ENCODE measurements at regions not wholly inside any gene's neighbourhood (a gene's known extent, or its start where the extent isn't known, plus 50 kb on each side); places are given as distances from the start of the nearest gene placed in this dataset.

GRCh38 chr11:70857894-70858293 is 394.5 kb downstream of the SHANK2 start:
- no peaks in the 10 kb centered on the region for H3K9me3 ChIP-seq (ENCODE audit: control insufficient read depth in 3 of 3, low read length in 3 of 3)
- peaks cover 0 to 11% (median 9%) of the 10 kb centered on the region in 3 donors for H3K27me3 ChIP-seq (ENCODE audit: control insufficient read depth in 3 of 3, insufficient read depth in 3 of 3, low read length in 3 of 3)
- H3K4me3 ChIP-seq (ENCODE audit: low read length in 3 of 3), result no peak overlapping the region
- peaks cover 9 to 17% (median 17%) of the 10 kb centered on the region in 3 donors for H3K4me1 ChIP-seq (ENCODE audit: control insufficient read depth in 3 of 3, insufficient read depth in 3 of 3, low read length in 3 of 3)
- no peak overlapping the region for H3K27ac ChIP-seq (ENCODE audit: low read depth, low read length)
- no peak overlapping the region for H3K9ac ChIP-seq (ENCODE audit: low read depth in 1 of 3, low read length in 3 of 3)
- H3K36me3 ChIP-seq (ENCODE audit: control insufficient read depth in 3 of 3, insufficient read depth in 3 of 3, low read length in 3 of 3), result no peaks in the 10 kb centered on the region

GRCh38 chr11:70859180-70859579 is 393.2 kb downstream of the SHANK2 start:
- Histone ChIP-seq H3K4me3 (ENCODE audit: low read length in 3 of 3) (no peak overlapping the region), H3K27ac (ENCODE audit: low read depth, low read length) (no peak overlapping the region), H3K27me3 (ENCODE audit: control insufficient read depth in 3 of 3, insufficient read depth in 3 of 3, low read length in 3 of 3) (peaks cover 0 to 11% (median 4%) of the 10 kb centered on the region in 3 donors), H3K36me3 (ENCODE audit: control insufficient read depth in 3 of 3, insufficient read depth in 3 of 3, low read length in 3 of 3) (no peaks in the 10 kb centered on the region), H3K9ac (ENCODE audit: low read depth in 1 of 3, low read length in 3 of 3) (no peak overlapping the region), H3K9me3 (ENCODE audit: control insufficient read depth in 3 of 3, low read length in 3 of 3) (no peaks in the 10 kb centered on the region), H3K4me1 (ENCODE audit: control insufficient read depth in 3 of 3, insufficient read depth in 3 of 3, low read length in 3 of 3) (peaks cover 9 to 17% (median 15%) of the 10 kb centered on the region in 3 donors)

- Histone ChIP-seq H3K4me1 (ENCODE audit: control insufficient read depth in 3 of 3, insufficient read depth in 3 of 3, low read length in 3 of 3) (peaks cover 9 to 17% (median 15%) of the 10 kb centered on the region in 3 donors), H3K27ac (ENCODE audit: low read depth, low read length) (no peak overlapping the region), H3K36me3 (ENCODE audit: control insufficient read depth in 3 of 3, insufficient read depth in 3 of 3, low read length in 3 of 3) (no peaks in the 10 kb centered on the region), H3K4me3 (ENCODE audit: low read length in 3 of 3) (no peak overlapping the region), H3K9me3 (ENCODE audit: control insufficient read depth in 3 of 3, low read length in 3 of 3) (no peaks in the 10 kb centered on the region), H3K9ac (ENCODE audit: low read depth in 1 of 3, low read length in 3 of 3) (no peak overlapping the region), H3K27me3 (ENCODE audit: control insufficient read depth in 3 of 3, insufficient read depth in 3 of 3, low read length in 3 of 3) (peaks cover 1 to 3% (median 3%) of the 10 kb centered on the region in 3 donors)
Observed at GRCh38 chr11:70860888-70861287, 391.5 kb downstream of the SHANK2 start.

GRCh38 chr11:70861559-70861958 is 390.8 kb downstream of the SHANK2 start:
- no peak overlapping the region for H3K27ac ChIP-seq (ENCODE audit: low read depth, low read length)
- H3K4me1 ChIP-seq (ENCODE audit: control insufficient read depth in 3 of 3, insufficient read depth in 3 of 3, low read length in 3 of 3), result peaks cover 9 to 17% (median 15%) of the 10 kb centered on the region in 3 donors
- H3K36me3 ChIP-seq (ENCODE audit: control insufficient read depth in 3 of 3, insufficient read depth in 3 of 3, low read length in 3 of 3), result no peaks in the 10 kb centered on the region
- H3K4me3 ChIP-seq (ENCODE audit: low read length in 3 of 3), result no peak overlapping the region
- H3K9ac ChIP-seq (ENCODE audit: low read depth in 1 of 3, low read length in 3 of 3), result no peak overlapping the region
- peaks cover 3 to 4% (median 4%) of the 10 kb centered on the region in 3 donors for H3K27me3 ChIP-seq (ENCODE audit: control insufficient read depth in 3 of 3, insufficient read depth in 3 of 3, low read length in 3 of 3)
- H3K9me3 ChIP-seq (ENCODE audit: control insufficient read depth in 3 of 3, low read length in 3 of 3), result no peaks in the 10 kb centered on the region

- no peak overlapping the region for H3K4me3 ChIP-seq (ENCODE audit: low read length in 3 of 3)
- no peak overlapping the region for H3K9ac ChIP-seq (ENCODE audit: low read depth in 1 of 3, low read length in 3 of 3)
- H3K4me1 ChIP-seq (ENCODE audit: control insufficient read depth in 3 of 3, insufficient read depth in 3 of 3, low read length in 3 of 3), result peaks cover 9 to 17% (median 14%) of the 10 kb centered on the region in 3 donors
- no peaks in the 10 kb centered on the region for H3K36me3 ChIP-seq (ENCODE audit: control insufficient read depth in 3 of 3, insufficient read depth in 3 of 3, low read length in 3 of 3)
- H3K27me3 ChIP-seq (ENCODE audit: control insufficient read depth in 3 of 3, insufficient read depth in 3 of 3, low read length in 3 of 3), result peaks cover 3 to 10% (median 4%) of the 10 kb centered on the region in 3 donors
- no peak overlapping the region for H3K27ac ChIP-seq (ENCODE audit: low read depth, low read length)
- H3K9me3 ChIP-seq (ENCODE audit: control insufficient read depth in 3 of 3, low read length in 3 of 3), result no peaks in the 10 kb centered on the region
Observed at GRCh38 chr11:70862093-70862492, 390.3 kb downstream of the SHANK2 start.

GRCh38 chr11:70863186-70863585 is 389.2 kb downstream of the SHANK2 start:
- H3K9me3 ChIP-seq (ENCODE audit: control insufficient read depth in 3 of 3, low read length in 3 of 3), result no peaks in the 10 kb centered on the region
- H3K4me3 ChIP-seq (ENCODE audit: low read length in 3 of 3), result no peak overlapping the region
- H3K27me3 ChIP-seq (ENCODE audit: control insufficient read depth in 3 of 3, insufficient read depth in 3 of 3, low read length in 3 of 3), result peaks cover 6 to 13% (median 7%) of the 10 kb centered on the region in 3 donors
- peaks cover 3 to 7% (median 3%) of the 10 kb centered on the region in 3 donors for H3K4me1 ChIP-seq (ENCODE audit: control insufficient read depth in 3 of 3, insufficient read depth in 3 of 3, low read length in 3 of 3)
- no peaks in the 10 kb centered on the region for H3K36me3 ChIP-seq (ENCODE audit: control insufficient read depth in 3 of 3, insufficient read depth in 3 of 3, low read length in 3 of 3)
- H3K9ac ChIP-seq (ENCODE audit: low read depth in 1 of 3, low read length in 3 of 3), result no peak overlapping the region
- H3K27ac ChIP-seq (ENCODE audit: low read depth, low read length), result no peak overlapping the region

GRCh38 chr11:70863993-70864392 is 388.4 kb downstream of the SHANK2 start:
- no peaks in the 10 kb centered on the region for H3K36me3 ChIP-seq (ENCODE audit: control insufficient read depth in 3 of 3, insufficient read depth in 3 of 3, low read length in 3 of 3)
- no peaks in the 10 kb centered on the region for H3K9me3 ChIP-seq (ENCODE audit: control insufficient read depth in 3 of 3, low read length in 3 of 3)
- H3K4me1 ChIP-seq (ENCODE audit: control insufficient read depth in 3 of 3, insufficient read depth in 3 of 3, low read length in 3 of 3), result no peaks in the 10 kb centered on the region
- peaks cover 13 to 19% (median 14%) of the 10 kb centered on the region in 3 donors for H3K27me3 ChIP-seq (ENCODE audit: control insufficient read depth in 3 of 3, insufficient read depth in 3 of 3, low read length in 3 of 3)
- H3K4me3 ChIP-seq (ENCODE audit: low read length in 3 of 3), result no peak overlapping the region
- no peak overlapping the region for H3K9ac ChIP-seq (ENCODE audit: low read depth in 1 of 3, low read length in 3 of 3)
- H3K27ac ChIP-seq (ENCODE audit: low read depth, low read length), result no peak overlapping the region

GRCh38 chr11:70865356-70865755 is 387.0 kb downstream of the SHANK2 start:
- no peaks in the 10 kb centered on the region for H3K9me3 ChIP-seq (ENCODE audit: control insufficient read depth in 3 of 3, low read length in 3 of 3)
- peaks cover 17 to 27% (median 21%) of the 10 kb centered on the region in 3 donors for H3K27me3 ChIP-seq (ENCODE audit: control insufficient read depth in 3 of 3, insufficient read depth in 3 of 3, low read length in 3 of 3)

GRCh38 chr11:70866834-70867233 is 385.5 kb downstream of the SHANK2 start:
- H3K27me3 ChIP-seq (ENCODE audit: control insufficient read depth in 3 of 3, insufficient read depth in 3 of 3, low read length in 3 of 3), result peaks cover 22 to 33% (median 32%) of the 10 kb centered on the region in 3 donors
- H3K4me3 ChIP-seq (ENCODE audit: low read length in 3 of 3), result no peak overlapping the region
- H3K9ac ChIP-seq (ENCODE audit: low read depth in 1 of 3, low read length in 3 of 3), result no peak overlapping the region

More at GRCh38 chr11:70865356-70865755, 387.0 kb downstream of the SHANK2 start:
- Histone ChIP-seq H3K9ac (ENCODE audit: low read depth in 1 of 3, low read length in 3 of 3) (no peak overlapping the region), H3K4me3 (ENCODE audit: low read length in 3 of 3) (no peak overlapping the region), H3K27ac (ENCODE audit: low read depth, low read length) (no peak overlapping the region), H3K4me1 (ENCODE audit: control insufficient read depth in 3 of 3, insufficient read depth in 3 of 3, low read length in 3 of 3) (no peaks in the 10 kb centered on the region), H3K36me3 (ENCODE audit: control insufficient read depth in 3 of 3, insufficient read depth in 3 of 3, low read length in 3 of 3) (no peaks in the 10 kb centered on the region)

GRCh38 chr11:70867281-70868047 is 384.9 kb downstream of the SHANK2 start:
- Histone ChIP-seq H3K4me1 (ENCODE audit: control insufficient read depth in 3 of 3, insufficient read depth in 3 of 3, low read length in 3 of 3) (no peaks in the 10 kb centered on the region), H3K9ac (ENCODE audit: low read depth in 1 of 3, low read length in 3 of 3) (no peak overlapping the region), H3K27me3 (ENCODE audit: control insufficient read depth in 3 of 3, insufficient read depth in 3 of 3, low read length in 3 of 3) (peaks cover 25 to 35% (median 35%) of the 10 kb centered on the region in 3 donors), H3K27ac (ENCODE audit: low read depth, low read length) (no peak overlapping the region), H3K9me3 (ENCODE audit: control insufficient read depth in 3 of 3, low read length in 3 of 3) (no peaks in the 10 kb centered on the region), H3K36me3 (ENCODE audit: control insufficient read depth in 3 of 3, insufficient read depth in 3 of 3, low read length in 3 of 3) (no peaks in the 10 kb centered on the region), H3K4me3 (ENCODE audit: low read length in 3 of 3) (no peak overlapping the region)

More at GRCh38 chr11:70866834-70867233, 385.5 kb downstream of the SHANK2 start:
- no peaks in the 10 kb centered on the region for H3K36me3 ChIP-seq (ENCODE audit: control insufficient read depth in 3 of 3, insufficient read depth in 3 of 3, low read length in 3 of 3)
- H3K4me1 ChIP-seq (ENCODE audit: control insufficient read depth in 3 of 3, insufficient read depth in 3 of 3, low read length in 3 of 3), result no peaks in the 10 kb centered on the region
- H3K9me3 ChIP-seq (ENCODE audit: control insufficient read depth in 3 of 3, low read length in 3 of 3), result no peaks in the 10 kb centered on the region
- no peak overlapping the region for H3K27ac ChIP-seq (ENCODE audit: low read depth, low read length)
